PC-9 (cell line): ENCODE measurements at regions not wholly inside any gene's neighbourhood (a gene's known extent, or its start where the extent isn't known, plus 50 kb on each side); places are given as distances from the start of the nearest gene placed in this dataset.

ENCODE experiments used
- CTCF ChIP-seq: fragments of 200-600 bp; sonication (generic); conservative IDR thresholded peaks from 2 replicates; pipeline ENCODE4 v1.6.1; 2017; ENCODE audit warnings: mixed run types, antibody characterized with exemption, mild to moderate bottlenecking, moderate library complexity
- EZH2 ChIP-seq: fragments of 200-600 bp; sonication (generic); IDR thresholded peaks from 2 replicates; pipeline ENCODE4 v1.8.0; 2017; ENCODE audit warnings: antibody characterized with exemption, low read depth

- TF ChIP-seq CTCF (no peak), EZH2 (no peak)
These were observed 1315.9 kb downstream of the DSC3 start for GRCh38 chr18:29726646-29727045.
